ENCODE measurements at regions not wholly inside any gene's neighbourhood (a gene's known extent, or its start where the extent isn't known, plus 50 kb on each side); places are given as distances from the start of the nearest gene placed in this dataset.

DNA sequence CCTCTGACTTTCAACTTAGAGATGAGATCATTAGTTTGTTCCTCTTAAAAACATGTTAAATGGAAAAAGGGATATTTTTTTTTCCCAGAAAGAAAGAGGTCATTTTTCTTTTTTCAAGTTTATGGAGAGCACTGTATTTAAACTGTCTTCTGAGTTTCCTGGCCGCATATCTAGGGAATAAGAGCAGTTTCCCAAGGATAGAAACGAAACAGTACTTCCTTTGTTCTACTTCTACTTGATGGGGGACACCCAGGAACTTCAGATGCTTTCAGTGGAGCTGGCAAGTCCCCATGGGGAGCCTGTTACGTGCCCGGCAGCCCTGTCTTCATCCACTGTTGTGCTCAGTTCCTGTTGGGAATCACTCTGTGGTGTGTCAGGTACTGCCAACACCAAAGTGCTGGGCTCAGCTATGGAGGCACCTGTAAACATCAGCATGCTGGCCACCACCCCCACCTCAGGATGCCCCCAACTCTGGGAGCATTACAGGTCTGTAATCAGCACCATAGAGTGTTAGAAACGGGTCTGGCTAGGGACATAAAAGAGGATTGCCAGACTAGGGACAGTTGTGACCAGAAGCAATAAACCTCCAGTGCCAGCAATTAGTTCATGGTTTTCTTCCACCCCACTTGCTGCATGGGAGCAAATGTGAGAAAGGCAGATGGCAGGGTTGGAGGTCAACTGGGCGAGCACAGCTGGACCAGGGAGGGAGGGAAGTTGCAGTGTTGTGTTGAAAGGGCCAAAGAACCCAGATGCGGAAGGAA lies 221.7 kb upstream of the ECI2 start:
- Histone ChIP-seq H3K27me3 (ENCODE audit: control insufficient read depth in 1 of 2, insufficient read depth in 2 of 2, low read length in 2 of 2) (no peaks in the 10 kb centered on the region), H3K4me3 (ENCODE audit: low read length in 2 of 2) (no peak overlapping the region), H3K9ac (ENCODE audit: low read length in 2 of 2) (no peak overlapping the region), H3K4me1 (ENCODE audit: control insufficient read depth, insufficient read depth, low read length) (peaks cover 17% of the 10 kb centered on the region), H3K9me3 (ENCODE audit: control insufficient read depth in 2 of 2, low read length in 2 of 2) (no peaks in the 10 kb centered on the region), H3K27ac (ENCODE audit: low read length) (no peak overlapping the region), H3K36me3 (ENCODE audit: control insufficient read depth in 2 of 2, insufficient read depth in 2 of 2, low read length in 2 of 2) (no peaks in the 10 kb centered on the region)

DNA sequence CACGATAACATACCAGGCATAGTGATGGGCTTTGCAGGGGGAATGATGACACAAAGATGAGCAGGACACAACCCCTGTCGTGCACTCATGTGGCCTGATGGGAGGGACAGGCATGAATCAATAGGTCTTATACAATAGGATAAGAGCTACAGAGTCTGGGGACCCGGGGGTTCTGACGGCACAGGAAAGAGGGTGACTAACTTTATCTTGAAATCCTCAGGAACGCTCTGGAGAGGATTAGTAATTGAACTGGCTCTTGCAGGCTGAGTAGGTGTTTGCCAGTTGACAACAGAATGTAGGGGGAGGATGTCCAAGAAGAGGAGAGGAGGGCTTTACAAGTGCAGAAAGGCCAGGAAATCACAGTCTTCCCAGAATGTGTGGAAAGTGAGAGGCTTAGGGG lies 219.9 kb upstream of the ECI2 start:
- Histone ChIP-seq H3K36me3 (ENCODE audit: control insufficient read depth in 2 of 2, insufficient read depth in 2 of 2, low read length in 2 of 2) (no peaks in the 10 kb centered on the region), H3K4me1 (ENCODE audit: control insufficient read depth, insufficient read depth, low read length) (peaks cover 35% of the 10 kb centered on the region), H3K9ac (ENCODE audit: low read length in 2 of 2) (no peak overlapping the region), H3K27ac (ENCODE audit: low read length) (no peak overlapping the region), H3K27me3 (ENCODE audit: control insufficient read depth in 1 of 2, insufficient read depth in 2 of 2, low read length in 2 of 2) (no peaks in the 10 kb centered on the region), H3K9me3 (ENCODE audit: control insufficient read depth in 2 of 2, low read length in 2 of 2) (no peaks in the 10 kb centered on the region), H3K4me3 (ENCODE audit: low read length in 2 of 2) (no peak overlapping the region)

DNA sequence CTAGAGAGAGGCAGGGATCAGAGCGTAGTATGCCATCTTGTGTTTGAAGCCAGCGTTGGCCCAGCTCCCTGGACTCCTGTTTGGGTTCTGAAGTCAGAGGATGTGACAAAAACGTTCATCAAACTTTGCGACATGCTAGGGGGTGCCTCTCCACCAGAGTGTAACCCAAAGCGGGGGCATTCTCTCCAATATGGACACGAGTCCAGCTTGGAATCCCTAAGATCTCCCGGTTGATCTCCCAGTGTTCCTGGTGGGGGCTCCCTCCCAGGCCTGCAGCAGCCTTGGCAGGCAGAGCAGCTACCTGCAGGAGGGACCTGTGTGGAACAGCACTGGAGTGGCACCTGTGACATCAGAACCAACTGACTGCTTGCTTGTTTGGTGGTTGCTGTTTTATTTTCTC lies 218.8 kb upstream of the ECI2 start:
- Histone ChIP-seq H3K9me3 (ENCODE audit: control insufficient read depth in 2 of 2, low read length in 2 of 2) (no peaks in the 10 kb centered on the region), H3K9ac (ENCODE audit: low read length in 2 of 2) (no peak overlapping the region), H3K4me3 (ENCODE audit: low read length in 2 of 2) (no peak overlapping the region), H3K27ac (ENCODE audit: low read length) (no peak overlapping the region), H3K4me1 (ENCODE audit: control insufficient read depth, insufficient read depth, low read length) (peaks cover 38% of the 10 kb centered on the region), H3K27me3 (ENCODE audit: control insufficient read depth in 1 of 2, insufficient read depth in 2 of 2, low read length in 2 of 2) (no peaks in the 10 kb centered on the region), H3K36me3 (ENCODE audit: control insufficient read depth in 2 of 2, insufficient read depth in 2 of 2, low read length in 2 of 2) (no peaks in the 10 kb centered on the region)

DNA sequence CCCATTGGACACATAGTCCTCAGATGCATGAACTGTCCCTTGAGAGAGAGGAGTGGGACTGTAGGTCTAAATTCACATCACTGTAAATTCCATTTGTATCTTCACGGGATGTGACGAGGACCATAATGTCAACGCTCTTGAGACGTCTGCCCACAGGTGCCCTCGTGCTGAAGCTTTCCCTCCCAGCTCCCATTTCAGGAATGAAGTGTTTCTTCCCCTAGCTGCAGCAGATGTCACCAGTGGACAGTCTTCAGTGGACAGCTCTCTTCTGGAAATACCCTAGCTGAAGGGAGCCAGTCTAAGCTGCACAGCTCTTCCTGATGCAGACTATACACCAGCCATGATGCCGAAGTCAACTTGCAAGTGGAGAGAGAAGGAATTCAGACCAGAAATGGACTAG lies 217.4 kb upstream of the ECI2 start:
- H3K27me3 ChIP-seq (ENCODE audit: control insufficient read depth in 1 of 2, insufficient read depth in 2 of 2, low read length in 2 of 2) = no peaks in the 10 kb centered on the region
- no peak overlapping the region for H3K9ac ChIP-seq (ENCODE audit: low read length in 2 of 2)
- H3K36me3 ChIP-seq (ENCODE audit: control insufficient read depth in 2 of 2, insufficient read depth in 2 of 2, low read length in 2 of 2) = no peaks in the 10 kb centered on the region
- peak overlapping the region in 1 of 2 donors; percentile 59 for H3K4me3 ChIP-seq (ENCODE audit: low read length in 2 of 2)
- peaks cover 38% of the 10 kb centered on the region for H3K4me1 ChIP-seq (ENCODE audit: control insufficient read depth, insufficient read depth, low read length)
- no peaks in the 10 kb centered on the region for H3K9me3 ChIP-seq (ENCODE audit: control insufficient read depth in 2 of 2, low read length in 2 of 2)
- H3K27ac ChIP-seq (ENCODE audit: low read length) = peak overlapping the region; percentile 83

DNA sequence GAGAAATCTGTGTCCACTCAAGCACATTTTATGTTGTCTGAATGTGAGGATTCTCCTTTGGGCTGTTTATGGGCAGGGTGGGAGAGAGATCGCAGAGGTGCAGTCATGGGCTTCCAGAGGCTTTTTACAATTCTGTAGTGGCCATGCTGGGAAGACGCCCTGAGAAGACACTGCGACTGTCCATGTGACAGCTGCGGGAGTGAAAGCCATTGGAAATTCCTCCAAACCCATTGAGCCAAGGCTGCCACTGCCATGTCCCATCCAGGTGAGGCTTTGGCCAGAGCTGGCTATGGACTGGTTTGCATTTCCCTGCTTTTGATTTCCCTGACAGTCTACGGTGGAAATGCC lies 216.9 kb upstream of the ECI2 start:
- peaks cover 39% of the 10 kb centered on the region for H3K4me1 ChIP-seq (ENCODE audit: control insufficient read depth, insufficient read depth, low read length)
- H3K4me3 ChIP-seq (ENCODE audit: low read length in 2 of 2) = peak overlapping the region; percentile 12 to 59
- no peaks in the 10 kb centered on the region for H3K27me3 ChIP-seq (ENCODE audit: control insufficient read depth in 1 of 2, insufficient read depth in 2 of 2, low read length in 2 of 2)
- H3K36me3 ChIP-seq (ENCODE audit: control insufficient read depth in 2 of 2, insufficient read depth in 2 of 2, low read length in 2 of 2) = no peaks in the 10 kb centered on the region
- H3K9me3 ChIP-seq (ENCODE audit: control insufficient read depth in 2 of 2, low read length in 2 of 2) = no peaks in the 10 kb centered on the region
- H3K9ac ChIP-seq (ENCODE audit: low read length in 2 of 2) = peak overlapping the region; percentile 17 to 64
- peak overlapping the region; percentile 83 for H3K27ac ChIP-seq (ENCODE audit: low read length)

DNA sequence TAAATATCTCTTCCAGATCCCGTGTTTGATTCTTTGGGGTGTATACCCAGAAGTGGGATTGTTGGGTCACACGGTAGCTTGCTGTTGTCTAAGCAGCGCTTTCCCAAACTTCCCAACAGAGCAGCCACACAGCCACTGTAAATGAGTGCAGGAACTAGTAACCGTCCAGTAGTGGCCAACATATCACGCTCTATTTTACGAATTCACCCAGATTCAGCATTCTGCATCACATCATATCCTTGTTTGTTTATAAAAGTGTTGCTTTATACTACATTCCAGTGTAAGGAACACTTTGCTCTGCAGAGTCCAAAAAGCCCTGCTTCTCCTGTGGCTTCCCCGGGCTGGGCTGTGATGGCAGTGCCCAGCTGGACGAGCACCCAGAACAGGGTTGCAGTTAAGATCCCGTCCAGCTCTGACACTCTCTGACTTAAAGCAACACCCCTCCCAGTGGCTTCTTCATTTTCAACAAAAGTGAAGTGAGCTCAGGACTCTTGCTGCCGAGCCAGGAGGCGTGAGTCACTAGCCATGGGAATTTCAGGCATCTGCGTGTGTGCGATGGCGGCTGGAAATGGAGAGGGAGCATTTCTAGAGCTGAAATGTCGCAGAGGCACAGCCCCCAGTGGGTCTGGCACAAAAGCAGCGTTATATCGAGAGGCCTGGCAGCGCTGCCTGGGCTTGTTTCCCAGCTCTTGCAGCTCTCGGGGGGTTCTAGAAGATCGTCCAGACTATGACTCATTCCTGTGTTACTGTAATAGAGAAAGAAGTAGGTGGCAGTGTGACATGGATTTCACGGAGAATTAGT lies 216.3 kb upstream of the ECI2 start:
- Histone ChIP-seq H3K9ac (ENCODE audit: low read length in 2 of 2) (peak overlapping the region; percentile 17 to 64), H3K4me1 (ENCODE audit: control insufficient read depth, insufficient read depth, low read length) (peaks cover 36% of the 10 kb centered on the region), H3K27ac (ENCODE audit: low read length) (peak overlapping the region; percentile 83), H3K36me3 (ENCODE audit: control insufficient read depth in 2 of 2, insufficient read depth in 2 of 2, low read length in 2 of 2) (no peaks in the 10 kb centered on the region), H3K27me3 (ENCODE audit: control insufficient read depth in 1 of 2, insufficient read depth in 2 of 2, low read length in 2 of 2) (no peaks in the 10 kb centered on the region), H3K4me3 (ENCODE audit: low read length in 2 of 2) (peak overlapping the region; percentile 12 to 59), H3K9me3 (ENCODE audit: control insufficient read depth in 2 of 2, low read length in 2 of 2) (no peaks in the 10 kb centered on the region)

DNA sequence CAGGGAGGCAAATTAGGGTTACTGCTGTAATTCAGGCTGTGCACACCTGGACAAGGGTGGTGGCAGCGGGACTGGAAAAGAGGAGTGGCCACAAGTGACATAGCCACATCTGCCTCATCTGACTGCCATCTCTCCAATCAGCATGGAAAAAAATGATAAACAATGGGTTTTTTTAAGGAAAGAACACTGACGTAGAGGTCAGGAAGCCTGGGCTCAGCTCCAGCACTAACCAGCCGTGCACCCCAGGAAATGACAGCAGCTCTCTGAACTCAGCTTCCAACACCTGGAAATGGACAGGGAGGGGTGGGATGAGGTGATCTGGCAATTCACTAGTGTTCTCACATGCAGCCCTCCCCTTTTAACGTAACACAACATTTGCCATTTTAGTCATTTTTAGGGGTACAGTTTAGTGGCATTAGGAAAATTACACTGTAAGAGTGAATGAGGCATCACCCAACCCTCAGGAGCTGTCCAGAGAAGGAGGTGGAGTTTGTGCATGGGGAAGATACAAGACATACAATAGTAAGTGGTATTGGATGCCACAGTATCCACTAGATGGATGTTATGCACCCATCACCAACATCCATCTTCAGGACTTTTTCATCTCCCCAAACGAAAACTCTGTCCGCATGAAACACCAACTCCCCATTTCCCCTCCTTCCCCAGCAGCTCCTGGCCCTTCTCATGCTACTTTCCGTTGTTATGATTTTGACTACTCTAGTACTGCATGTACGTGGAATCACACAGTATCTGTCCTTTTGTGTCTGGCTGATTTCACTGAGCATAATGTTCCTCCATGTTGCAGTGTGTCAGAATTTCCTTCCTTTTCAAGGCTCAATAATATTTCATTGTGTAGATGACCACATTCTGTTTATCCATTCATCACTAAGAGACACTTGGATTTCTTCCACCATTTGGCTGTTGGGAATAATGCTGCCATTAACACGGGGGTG lies 215.5 kb upstream of the ECI2 start:
- Histone ChIP-seq H3K9me3 (ENCODE audit: control insufficient read depth in 2 of 2, low read length in 2 of 2) (no peaks in the 10 kb centered on the region), H3K36me3 (ENCODE audit: control insufficient read depth in 2 of 2, insufficient read depth in 2 of 2, low read length in 2 of 2) (no peaks in the 10 kb centered on the region), H3K4me3 (ENCODE audit: low read length in 2 of 2) (peak overlapping the region in 1 of 2 donors; percentile 59), H3K9ac (ENCODE audit: low read length in 2 of 2) (no peak overlapping the region), H3K27me3 (ENCODE audit: control insufficient read depth in 1 of 2, insufficient read depth in 2 of 2, low read length in 2 of 2) (no peaks in the 10 kb centered on the region), H3K4me1 (ENCODE audit: control insufficient read depth, insufficient read depth, low read length) (peaks cover 36% of the 10 kb centered on the region), H3K27ac (ENCODE audit: low read length) (peak overlapping the region; percentile 83)

DNA sequence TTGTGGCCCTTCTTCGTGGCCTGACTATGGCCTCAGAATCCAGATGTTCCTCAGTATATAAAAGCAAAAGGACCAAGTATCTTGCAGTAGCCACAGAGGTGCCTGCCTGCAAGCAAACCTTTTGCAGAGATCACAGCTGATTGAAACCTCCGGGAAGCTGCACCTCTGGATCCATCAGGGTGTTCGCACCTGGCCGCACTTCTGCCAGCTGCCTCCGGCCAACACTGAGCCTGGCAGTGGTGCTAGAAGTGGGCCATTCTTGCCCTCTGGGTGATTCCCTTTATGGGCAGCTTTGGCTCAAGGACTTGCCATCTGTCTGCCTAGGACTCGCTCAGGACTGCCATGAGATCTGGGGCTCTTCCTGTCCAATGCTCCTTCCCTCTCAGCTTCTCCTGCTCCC lies 214.6 kb upstream of the ECI2 start:
- Histone ChIP-seq H3K4me1 (ENCODE audit: control insufficient read depth, insufficient read depth, low read length) (peaks cover 36% of the 10 kb centered on the region), H3K9ac (ENCODE audit: low read length in 2 of 2) (no peak overlapping the region), H3K4me3 (ENCODE audit: low read length in 2 of 2) (no peak overlapping the region), H3K36me3 (ENCODE audit: control insufficient read depth in 2 of 2, insufficient read depth in 2 of 2, low read length in 2 of 2) (no peaks in the 10 kb centered on the region), H3K27ac (ENCODE audit: low read length) (peak overlapping the region; percentile 80), H3K9me3 (ENCODE audit: control insufficient read depth in 2 of 2, low read length in 2 of 2) (no peaks in the 10 kb centered on the region), H3K27me3 (ENCODE audit: control insufficient read depth in 1 of 2, insufficient read depth in 2 of 2, low read length in 2 of 2) (no peaks in the 10 kb centered on the region)

DNA sequence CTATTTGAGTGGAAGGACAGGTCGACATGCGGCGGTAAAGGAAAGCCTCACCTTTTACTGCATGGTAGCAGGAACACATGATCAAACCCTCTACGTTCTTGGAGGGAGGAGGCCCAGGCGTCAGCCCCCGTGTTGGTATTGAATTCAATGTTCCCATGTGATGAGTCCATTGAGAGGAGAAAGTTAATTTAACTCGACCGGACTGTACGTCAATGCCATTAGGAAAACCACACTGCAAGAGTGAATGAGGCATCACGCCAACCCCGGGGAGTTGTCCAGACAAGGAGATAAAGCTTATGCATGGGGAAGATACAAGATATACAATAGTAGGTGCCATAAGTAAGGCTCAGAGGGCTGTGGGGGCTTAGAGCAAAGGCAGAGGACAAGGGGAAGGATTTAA lies 213.9 kb upstream of the ECI2 start:
- Histone ChIP-seq H3K9ac (ENCODE audit: low read length in 2 of 2) (no peak overlapping the region), H3K4me3 (ENCODE audit: low read length in 2 of 2) (no peak overlapping the region), H3K36me3 (ENCODE audit: control insufficient read depth in 2 of 2, insufficient read depth in 2 of 2, low read length in 2 of 2) (no peaks in the 10 kb centered on the region), H3K27ac (ENCODE audit: low read length) (peak overlapping the region; percentile 80), H3K27me3 (ENCODE audit: control insufficient read depth in 1 of 2, insufficient read depth in 2 of 2, low read length in 2 of 2) (no peaks in the 10 kb centered on the region), H3K9me3 (ENCODE audit: control insufficient read depth in 2 of 2, low read length in 2 of 2) (no peaks in the 10 kb centered on the region), H3K4me1 (ENCODE audit: control insufficient read depth, insufficient read depth, low read length) (peaks cover 36% of the 10 kb centered on the region)

DNA sequence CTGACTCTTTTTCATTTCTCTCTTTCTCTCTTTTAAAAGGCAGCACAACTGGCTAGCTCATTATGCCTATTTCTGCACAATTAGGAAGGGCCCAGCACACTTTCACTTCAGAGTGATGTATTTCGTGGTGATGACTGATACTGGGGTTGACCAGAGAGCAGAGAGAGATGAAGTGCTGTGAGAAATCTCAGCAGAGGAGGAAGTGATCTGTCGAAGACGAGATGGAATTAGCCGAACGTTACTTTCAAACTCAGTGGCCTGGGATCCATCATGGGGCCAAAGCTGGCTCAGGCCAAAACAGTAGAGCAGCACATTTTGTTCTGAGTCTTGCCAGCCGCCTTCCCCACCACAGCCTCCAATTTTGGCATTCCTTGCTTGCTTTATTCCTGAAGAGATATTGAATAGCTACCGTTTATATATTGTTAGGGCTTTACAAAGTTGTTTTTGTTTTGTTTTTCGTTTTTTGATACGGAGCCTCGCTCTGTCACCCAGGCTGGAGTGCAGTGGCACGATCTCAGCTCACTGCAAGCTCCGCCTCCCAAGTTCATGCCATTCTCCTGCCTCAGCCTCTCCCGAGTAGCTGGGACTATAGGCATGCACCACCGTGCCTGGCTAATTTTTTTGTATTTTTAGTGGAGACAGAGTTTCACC lies 213.2 kb upstream of the ECI2 start:
- H3K4me1 ChIP-seq (ENCODE audit: control insufficient read depth, insufficient read depth, low read length) = peaks cover 36% of the 10 kb centered on the region
- peak overlapping the region in 1 of 2 donors; percentile 2 for H3K9ac ChIP-seq (ENCODE audit: low read length in 2 of 2)
- H3K4me3 ChIP-seq (ENCODE audit: low read length in 2 of 2) = no peak overlapping the region
- no peaks in the 10 kb centered on the region for H3K9me3 ChIP-seq (ENCODE audit: control insufficient read depth in 2 of 2, low read length in 2 of 2)
- no peaks in the 10 kb centered on the region for H3K27me3 ChIP-seq (ENCODE audit: control insufficient read depth in 1 of 2, insufficient read depth in 2 of 2, low read length in 2 of 2)
- no peaks in the 10 kb centered on the region for H3K36me3 ChIP-seq (ENCODE audit: control insufficient read depth in 2 of 2, insufficient read depth in 2 of 2, low read length in 2 of 2)
- peak overlapping the region; percentile 80 for H3K27ac ChIP-seq (ENCODE audit: low read length)
